Prostate gland (tissue), 2 donors: ENCODE measurements at regions not wholly inside any gene's neighbourhood (a gene's known extent, or its start where the extent isn't known, plus 50 kb on each side); places are given as distances from the start of the nearest gene placed in this dataset.

Experiments
- CTCF ChIP-seq, 4 experiments: fragments of 200-600 bp in 2 of 4; fragments of 450-650 bp in 2 of 4; sonication (generic) in 2 of 4; IDR thresholded peaks; 1 replicate in 3 of 4; 2 replicates in 1 of 4; pipeline ENCODE4 v1.5.1; 2016 to 2019; ENCODE audit warnings: antibody characterized with exemption in 4 of 4, mild to moderate bottlenecking in 2 of 4, moderate library complexity in 2 of 4
- POLR2AphosphoS5 ChIP-seq: sonication (generic); formaldehyde crosslinking; IDR thresholded peaks from one replicate; pipeline ENCODE4 v1.6.1; 2017; ENCODE audit warnings: antibody characterized with exemption

DNA sequence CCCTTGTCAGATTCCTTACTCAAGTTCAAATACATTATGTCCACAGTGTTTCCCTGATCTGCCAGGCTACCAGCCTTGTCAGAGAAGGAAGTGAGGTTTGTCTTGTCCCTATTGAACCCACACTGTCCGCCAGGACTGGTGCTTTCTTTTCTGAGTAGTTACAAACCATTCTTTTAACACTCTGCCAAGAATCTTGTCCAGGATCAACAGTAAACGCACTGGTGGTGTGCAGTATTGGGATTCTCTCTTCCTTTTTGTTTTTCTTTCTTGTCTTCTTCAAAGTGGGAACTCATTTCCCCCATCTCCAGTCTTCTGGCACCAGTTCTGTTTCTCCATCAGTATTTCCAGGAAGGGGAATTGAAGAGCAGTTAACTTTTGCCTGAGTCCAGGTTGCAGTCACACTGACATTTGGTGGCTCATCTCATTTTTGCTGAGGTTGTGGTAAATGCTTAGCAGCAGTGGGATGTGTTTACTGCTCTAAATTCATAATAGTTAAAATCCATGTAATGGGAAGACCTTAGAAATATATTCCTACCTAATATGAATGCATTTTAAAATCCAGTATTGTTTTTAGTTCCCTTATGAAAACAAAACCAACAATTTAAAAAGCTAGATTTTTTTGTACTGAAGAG is 295.3 kb downstream of the PRL start:
- TF ChIP-seq POLR2AphosphoS5 (peak; percentile 73), CTCF (IDR thresholded peaks at IDR 0.05) (no peak)
